ENCODE measurements at regions not wholly inside any gene's neighbourhood (a gene's known extent, or its start where the extent isn't known, plus 50 kb on each side); places are given as distances from the start of the nearest gene placed in this dataset.

DNA sequence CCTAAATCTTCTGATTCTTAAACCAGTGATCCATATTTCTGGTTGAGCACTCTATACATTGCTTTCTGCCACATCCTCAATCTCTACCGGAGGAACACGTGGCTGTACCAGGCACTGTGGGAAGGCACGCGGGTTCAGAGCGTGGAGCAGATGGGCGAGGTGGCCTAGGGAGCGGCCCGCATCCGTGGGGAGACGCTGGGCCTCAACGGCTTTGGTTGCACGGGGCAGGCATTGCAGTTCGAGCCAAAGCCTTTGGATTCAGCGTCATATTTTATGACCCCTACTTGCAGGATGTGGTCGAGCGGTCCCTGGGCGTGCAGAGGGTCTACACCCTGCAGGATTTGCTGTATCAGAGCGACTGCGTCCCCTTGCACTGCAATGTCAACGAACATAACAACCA is 197.2 kb upstream of the RGMB start:
- Histone ChIP-seq H3K9me2 (ENCODE audit: low read depth, low read length) (no peaks in the 10 kb centered on the region), H3K4me3 (ENCODE audit: low read depth, low read length, poor library complexity, severe bottlenecking) (no peak overlapping the region), H3K79me2 (ENCODE audit: insufficient read depth, low read length) (no peaks in the 10 kb centered on the region), H3K27ac (ENCODE audit: low read depth, low read length, poor library complexity, severe bottlenecking) (no peak overlapping the region), H3F3A (ENCODE audit: insufficient read depth, low read length) (no peaks in the 10 kb centered on the region), H2AFZ (ENCODE audit: low read length) (no peak overlapping the region), H3K4me2 (ENCODE audit: low read length) (no peak overlapping the region), H3K4me1 (ENCODE audit: insufficient read depth, low read length, severe bottlenecking) (no peaks in the 10 kb centered on the region), H3K36me3 (ENCODE audit: insufficient read depth, low read length) (no peaks in the 10 kb centered on the region), H3K27me3 (ENCODE audit: insufficient read depth, low read length) (no peaks in the 10 kb centered on the region), H4K20me1 (ENCODE audit: insufficient read depth, low read length) (no peaks in the 10 kb centered on the region), H3K9ac (ENCODE audit: low read length) (no peak overlapping the region), H3K9me3 (ENCODE audit: low read length) (no peaks in the 10 kb centered on the region)
- TF ChIP-seq, protein P1, sequence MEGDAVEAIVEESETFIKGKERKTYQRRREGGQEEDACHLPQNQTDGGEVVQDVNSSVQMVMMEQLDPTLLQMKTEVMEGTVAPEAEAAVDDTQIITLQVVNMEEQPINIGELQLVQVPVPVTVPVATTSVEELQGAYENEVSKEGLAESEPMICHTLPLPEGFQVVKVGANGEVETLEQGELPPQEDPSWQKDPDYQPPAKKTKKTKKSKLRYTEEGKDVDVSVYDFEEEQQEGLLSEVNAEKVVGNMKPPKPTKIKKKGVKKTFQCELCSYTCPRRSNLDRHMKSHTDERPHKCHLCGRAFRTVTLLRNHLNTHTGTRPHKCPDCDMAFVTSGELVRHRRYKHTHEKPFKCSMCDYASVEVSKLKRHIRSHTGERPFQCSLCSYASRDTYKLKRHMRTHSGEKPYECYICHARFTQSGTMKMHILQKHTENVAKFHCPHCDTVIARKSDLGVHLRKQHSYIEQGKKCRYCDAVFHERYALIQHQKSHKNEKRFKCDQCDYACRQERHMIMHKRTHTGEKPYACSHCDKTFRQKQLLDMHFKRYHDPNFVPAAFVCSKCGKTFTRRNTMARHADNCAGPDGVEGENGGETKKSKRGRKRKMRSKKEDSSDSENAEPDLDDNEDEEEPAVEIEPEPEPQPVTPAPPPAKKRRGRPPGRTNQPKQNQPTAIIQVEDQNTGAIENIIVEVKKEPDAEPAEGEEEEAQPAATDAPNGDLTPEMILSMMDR (IDR thresholded peaks at IDR 0.05; ENCODE audit: low read length): no peak
- no peak for TF ChIP-seq EZH2 (IDR thresholded peaks at IDR 0.05; ENCODE audit: borderline replicate concordance, low read length)

DNA sequence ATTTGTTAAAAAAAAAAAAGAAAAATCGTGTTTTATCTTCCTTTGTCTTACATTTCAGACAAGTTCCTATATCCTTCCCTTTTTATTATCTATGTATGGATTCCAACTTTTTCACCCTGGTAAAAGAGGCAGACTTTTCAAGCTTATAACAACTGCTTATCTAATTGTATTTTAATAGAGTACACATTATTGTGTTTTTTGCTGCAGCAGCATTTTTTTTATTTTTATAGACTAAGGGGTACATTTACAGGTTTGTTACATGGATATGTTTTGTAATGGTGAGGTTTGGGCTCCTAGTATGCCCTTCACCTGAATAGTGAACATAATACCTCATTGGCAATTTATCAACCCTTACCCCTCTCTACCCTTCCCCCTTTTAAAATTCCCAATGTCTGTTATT is 195.0 kb upstream of the RGMB start:
- Histone ChIP-seq H3K9me3 (ENCODE audit: low read length) (no peaks in the 10 kb centered on the region), H3K79me2 (ENCODE audit: insufficient read depth, low read length) (no peaks in the 10 kb centered on the region), H3K27ac (ENCODE audit: low read depth, low read length, poor library complexity, severe bottlenecking) (no peak overlapping the region), H3K9me2 (ENCODE audit: low read depth, low read length) (no peaks in the 10 kb centered on the region), H3K4me3 (ENCODE audit: low read depth, low read length, poor library complexity, severe bottlenecking) (no peak overlapping the region), H3F3A (ENCODE audit: insufficient read depth, low read length) (no peaks in the 10 kb centered on the region), H3K4me2 (ENCODE audit: low read length) (no peak overlapping the region), H3K36me3 (ENCODE audit: insufficient read depth, low read length) (no peaks in the 10 kb centered on the region), H3K27me3 (ENCODE audit: insufficient read depth, low read length) (no peaks in the 10 kb centered on the region), H3K4me1 (ENCODE audit: insufficient read depth, low read length, severe bottlenecking) (no peaks in the 10 kb centered on the region), H3K9ac (ENCODE audit: low read length) (no peak overlapping the region), H2AFZ (ENCODE audit: low read length) (no peak overlapping the region), H4K20me1 (ENCODE audit: insufficient read depth, low read length) (no peaks in the 10 kb centered on the region)
- TF ChIP-seq EZH2 (IDR thresholded peaks at IDR 0.05; ENCODE audit: borderline replicate concordance, low read length): no peak
- TF ChIP-seq, protein P1 (IDR thresholded peaks at IDR 0.05; ENCODE audit: low read length): no peak

DNA sequence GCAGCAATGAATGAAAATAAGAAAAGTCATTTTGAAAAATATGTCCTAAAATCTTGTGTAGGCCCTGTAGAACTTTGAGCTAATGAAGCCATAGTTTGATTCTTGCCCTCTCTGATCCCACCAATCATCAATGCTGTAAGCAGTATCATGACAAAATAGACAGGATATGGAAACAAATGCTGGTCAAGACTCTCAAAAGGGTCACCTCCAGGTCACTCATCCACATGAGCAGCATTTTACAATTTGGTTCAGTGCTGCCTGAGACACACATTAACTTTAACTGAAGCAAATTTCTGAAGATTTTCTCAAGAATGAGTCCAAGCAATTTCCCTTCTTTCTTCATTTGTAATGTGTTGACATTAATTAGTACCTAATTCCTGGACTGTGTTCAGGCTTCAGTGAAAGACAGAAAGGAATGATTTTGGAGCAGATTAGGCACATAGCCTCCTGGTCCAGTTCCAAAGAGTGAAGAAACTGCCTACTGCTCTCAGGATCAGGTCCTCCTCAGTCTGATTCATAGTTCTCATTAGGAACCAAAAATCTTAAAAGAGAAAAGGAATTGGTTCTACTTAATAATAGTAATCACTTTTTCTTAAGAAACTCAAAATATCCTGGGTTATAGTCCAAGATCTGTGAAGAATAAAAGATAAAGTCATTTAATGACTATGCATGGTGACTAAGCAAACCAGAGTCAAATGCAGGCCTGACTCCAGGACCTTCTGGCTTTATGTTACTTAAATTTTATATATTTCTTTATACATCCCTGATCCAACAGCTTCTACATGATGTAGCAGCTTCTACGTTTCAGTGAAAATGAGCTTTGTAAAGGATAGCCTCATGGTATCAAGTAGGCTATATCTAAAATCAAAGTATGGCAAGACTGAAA is 192.1 kb upstream of the RGMB start:
- Histone ChIP-seq H3K9me3 (ENCODE audit: low read length) (no peaks in the 10 kb centered on the region), H3K27ac (ENCODE audit: low read depth, low read length, poor library complexity, severe bottlenecking) (no peak overlapping the region), H3K4me2 (ENCODE audit: low read length) (no peak overlapping the region), H3K4me3 (ENCODE audit: low read depth, low read length, poor library complexity, severe bottlenecking) (no peak overlapping the region), H3K9ac (ENCODE audit: low read length) (no peak overlapping the region), H2AFZ (ENCODE audit: low read length) (no peak overlapping the region), H3K27me3 (ENCODE audit: insufficient read depth, low read length) (no peaks in the 10 kb centered on the region), H4K20me1 (ENCODE audit: insufficient read depth, low read length) (no peaks in the 10 kb centered on the region), H3F3A (ENCODE audit: insufficient read depth, low read length) (no peaks in the 10 kb centered on the region), H3K9me2 (ENCODE audit: low read depth, low read length) (no peaks in the 10 kb centered on the region), H3K79me2 (ENCODE audit: insufficient read depth, low read length) (no peaks in the 10 kb centered on the region), H3K4me1 (ENCODE audit: insufficient read depth, low read length, severe bottlenecking) (no peaks in the 10 kb centered on the region), H3K36me3 (ENCODE audit: insufficient read depth, low read length) (no peaks in the 10 kb centered on the region)
- TF ChIP-seq, protein P1 (IDR thresholded peaks at IDR 0.05; ENCODE audit: low read length): no peak
- no peak for TF ChIP-seq EZH2 (IDR thresholded peaks at IDR 0.05; ENCODE audit: borderline replicate concordance, low read length)

All from OCI-LY1 (cell line).